Hepatocyte (in vitro differentiated cells): ENCODE measurements at regions not wholly inside any gene's neighbourhood (a gene's known extent, or its start where the extent isn't known, plus 50 kb on each side); places are given as distances from the start of the nearest gene placed in this dataset.

Source experiments
- CTCF ChIP-seq: fragments of 200-600 bp; sonication (generic); IDR thresholded peaks from 2 replicates; pipeline ENCODE4 v1.5.1; 2016; ENCODE audit warnings: antibody characterized with exemption, mild to moderate bottlenecking; ENCODE audit not compliant: poor library complexity
- EZH2 ChIP-seq: fragments of 200-600 bp; sonication (generic); IDR thresholded peaks from 2 replicates; pipeline ENCODE4 v1.6.1; 2016; ENCODE audit warnings: antibody characterized with exemption, mild to moderate bottlenecking, borderline replicate concordance
- EZH2phosphoT487 ChIP-seq: fragments of 200-600 bp; sonication (generic); IDR thresholded peaks from one replicate; pipeline ENCODE4 v1.6.1; 2018; ENCODE audit warnings: antibody characterized with exemption, mild to moderate bottlenecking, low read depth, moderate library complexity; ENCODE audit not compliant: unreplicated experiment, severe bottlenecking

- TF ChIP-seq CTCF (no peak), EZH2 (no peak), EZH2phosphoT487 (no peak)
Measured at GRCh38 chr3:76565496-76566210, 474.2 kb upstream of the ROBO2 start.
